Osteocyte (in vitro differentiated cells): ENCODE measurements at regions not wholly inside any gene's neighbourhood (a gene's known extent, or its start where the extent isn't known, plus 50 kb on each side); places are given as distances from the start of the nearest gene placed in this dataset.

Source experiments
- DNase-seq: peaks from one replicate; pipeline ENCODE4 v3.0.0; 2021; ENCODE audit warnings: mixed read lengths; ENCODE audit not compliant: unreplicated experiment; ENCODE audit errors: extremely low spot score
- H3K27ac Mint-ChIP-seq: one replicate; pipeline ENCODE4 v1.8.0; 2021; ENCODE audit warnings: mild to moderate bottlenecking, mixed read lengths; ENCODE audit not compliant: unreplicated experiment
- H3K27me3 Mint-ChIP-seq: one replicate; pipeline ENCODE4 v1.8.0; 2021; ENCODE audit warnings: mixed read lengths; ENCODE audit not compliant: unreplicated experiment
- H3K36me3 Mint-ChIP-seq: one replicate; pipeline ENCODE4 v1.8.0; 2021; ENCODE audit warnings: mixed read lengths; ENCODE audit not compliant: unreplicated experiment
- H3K4me1 Mint-ChIP-seq: one replicate; pipeline ENCODE4 v1.8.0; 2021; ENCODE audit warnings: mixed read lengths; ENCODE audit not compliant: unreplicated experiment
- H3K4me3 Mint-ChIP-seq: one replicate; pipeline ENCODE4 v1.8.0; 2021; ENCODE audit warnings: mild to moderate bottlenecking, moderate library complexity, mixed read lengths; ENCODE audit not compliant: unreplicated experiment
- H3K9me3 Mint-ChIP-seq: one replicate; pipeline ENCODE4 v1.8.0; 2021; ENCODE audit warnings: mixed read lengths; ENCODE audit not compliant: unreplicated experiment
- CTCF ChIP-seq: fragments of 200-600 bp; sonication (generic); IDR thresholded peaks from 2 replicates; pipeline ENCODE4 v1.5.0; 2021; ENCODE audit warnings: antibody characterized with exemption, mild to moderate bottlenecking, moderate library complexity

GRCh38 chr4:173652283-173652931, 122.4 kb upstream of the HAND2 start:
- no peak for TF ChIP-seq CTCF
- Mint-ChIP-seq H3K27me3 (no peaks in the 10 kb centered on the region), H3K4me3 (no peak overlapping the region), H3K27ac (no peak overlapping the region), H3K9me3 (peaks cover 4% of the 10 kb centered on the region), H3K36me3 (no peaks in the 10 kb centered on the region), H3K4me1 (no peaks in the 10 kb centered on the region)
- no peak for DNase-seq

GRCh38 chr4:173651651-173652282, 121.7 kb upstream of the HAND2 start:
- Mint-ChIP-seq H3K27ac (no peak overlapping the region), H3K9me3 (peaks cover 4% of the 10 kb centered on the region), H3K4me3 (no peak overlapping the region), H3K36me3 (no peaks in the 10 kb centered on the region), H3K27me3 (no peaks in the 10 kb centered on the region), H3K4me1 (no peaks in the 10 kb centered on the region)
- no peak for DNase-seq
- no peak for TF ChIP-seq CTCF

- Mint-ChIP-seq H3K27ac (no peak overlapping the region), H3K36me3 (no peaks in the 10 kb centered on the region), H3K27me3 (no peaks in the 10 kb centered on the region), H3K9me3 (no peaks in the 10 kb centered on the region), H3K4me1 (no peaks in the 10 kb centered on the region), H3K4me3 (no peak overlapping the region)
- TF ChIP-seq CTCF: no peak
- no peak for DNase-seq
Observed at GRCh38 chr4:173647902-173648301, 117.9 kb upstream of the HAND2 start.

- Mint-ChIP-seq H3K9me3 (peaks cover 5% of the 10 kb centered on the region), H3K4me3 (no peak overlapping the region), H3K4me1 (no peaks in the 10 kb centered on the region), H3K27me3 (no peaks in the 10 kb centered on the region), H3K36me3 (no peaks in the 10 kb centered on the region), H3K27ac (no peak overlapping the region)
- no peak for TF ChIP-seq CTCF
- no peak for DNase-seq
Observed at GRCh38 chr4:173642509-173642908, 112.5 kb upstream of the HAND2 start.

GRCh38 chr4:173635395-173635794, 105.4 kb upstream of the HAND2 start:
- TF ChIP-seq CTCF: no peak
- Mint-ChIP-seq H3K36me3 (no peaks in the 10 kb centered on the region), H3K9me3 (peaks cover 36% of the 10 kb centered on the region), H3K4me1 (no peaks in the 10 kb centered on the region), H3K4me3 (no peak overlapping the region), H3K27me3 (no peaks in the 10 kb centered on the region), H3K27ac (no peak overlapping the region)
- DNase-seq: no peak
